ENCODE measurements at regions not wholly inside any gene's neighbourhood (a gene's known extent, or its start where the extent isn't known, plus 50 kb on each side); places are given as distances from the start of the nearest gene placed in this dataset.

DNA sequence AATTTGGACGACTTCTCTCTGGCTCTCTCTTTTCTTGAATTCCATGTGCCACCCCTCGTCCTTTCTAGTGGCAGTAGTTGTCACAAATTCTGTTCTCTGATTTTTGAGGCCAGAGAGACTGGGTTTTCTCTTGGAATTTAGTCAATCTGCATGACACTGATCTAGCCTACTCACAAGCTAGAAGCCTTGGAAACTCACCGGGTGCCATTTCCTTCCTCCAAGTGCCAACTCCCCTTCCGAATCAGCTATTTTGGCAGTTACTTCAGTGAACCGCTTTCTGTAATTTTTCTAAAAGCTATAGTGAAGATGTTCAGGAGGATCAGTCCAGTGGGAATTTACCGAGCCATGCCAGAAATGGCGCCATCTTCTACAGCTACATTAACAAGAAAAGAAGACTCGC, 228.9 kb downstream of the PMP22 start:
- no peaks in the 10 kb centered on the region for H3K9me3 Mint-ChIP-seq
- 69 to 80% methylated on average over 4 to 8 of the region's 8 CpGs for WGBS, 2 experiments (ENCODE audit: insufficient coverage in 1 of 2, insufficient read length in 1 of 2)
- no peak overlapping the region for H3K9ac ChIP-seq (ENCODE audit: extremely low read depth, low read length, poor library complexity, severe bottlenecking)
- H3K36me3 Mint-ChIP-seq (ENCODE audit: low read depth) = no peaks in the 10 kb centered on the region
- no peak overlapping the region for H3K4me3 Mint-ChIP-seq
- no peak overlapping the region for H3K4me3 ChIP-seq (ENCODE audit: low read length)
- peak; percentile 57 for DNase-seq
- H3K27me3 ChIP-seq (ENCODE audit: control insufficient read depth, insufficient read depth, low read length, poor library complexity, severe bottlenecking) = no peaks in the 10 kb centered on the region
- no peaks in the 10 kb centered on the region for H3K9me3 ChIP-seq (ENCODE audit: control insufficient read depth, low read length)
- TF ChIP-seq, protein P1, sequence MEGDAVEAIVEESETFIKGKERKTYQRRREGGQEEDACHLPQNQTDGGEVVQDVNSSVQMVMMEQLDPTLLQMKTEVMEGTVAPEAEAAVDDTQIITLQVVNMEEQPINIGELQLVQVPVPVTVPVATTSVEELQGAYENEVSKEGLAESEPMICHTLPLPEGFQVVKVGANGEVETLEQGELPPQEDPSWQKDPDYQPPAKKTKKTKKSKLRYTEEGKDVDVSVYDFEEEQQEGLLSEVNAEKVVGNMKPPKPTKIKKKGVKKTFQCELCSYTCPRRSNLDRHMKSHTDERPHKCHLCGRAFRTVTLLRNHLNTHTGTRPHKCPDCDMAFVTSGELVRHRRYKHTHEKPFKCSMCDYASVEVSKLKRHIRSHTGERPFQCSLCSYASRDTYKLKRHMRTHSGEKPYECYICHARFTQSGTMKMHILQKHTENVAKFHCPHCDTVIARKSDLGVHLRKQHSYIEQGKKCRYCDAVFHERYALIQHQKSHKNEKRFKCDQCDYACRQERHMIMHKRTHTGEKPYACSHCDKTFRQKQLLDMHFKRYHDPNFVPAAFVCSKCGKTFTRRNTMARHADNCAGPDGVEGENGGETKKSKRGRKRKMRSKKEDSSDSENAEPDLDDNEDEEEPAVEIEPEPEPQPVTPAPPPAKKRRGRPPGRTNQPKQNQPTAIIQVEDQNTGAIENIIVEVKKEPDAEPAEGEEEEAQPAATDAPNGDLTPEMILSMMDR (conservative IDR thresholded peaks at IDR 0.05) = no peak
- no peaks in the 10 kb centered on the region for H3K36me3 ChIP-seq (ENCODE audit: control insufficient read depth, insufficient read depth, low read length)
- H3K4me1 Mint-ChIP-seq = peaks cover 11% of the 10 kb centered on the region
- H3K27ac ChIP-seq (ENCODE audit: low read depth, low read length) = no peak overlapping the region
- no peak overlapping the region for H3K27ac Mint-ChIP-seq
- no peaks in the 10 kb centered on the region for H3K27me3 Mint-ChIP-seq (ENCODE audit: insufficient read depth)
- H3K4me1 ChIP-seq (ENCODE audit: control insufficient read depth, insufficient read depth, low read length) = no peaks in the 10 kb centered on the region

DNA sequence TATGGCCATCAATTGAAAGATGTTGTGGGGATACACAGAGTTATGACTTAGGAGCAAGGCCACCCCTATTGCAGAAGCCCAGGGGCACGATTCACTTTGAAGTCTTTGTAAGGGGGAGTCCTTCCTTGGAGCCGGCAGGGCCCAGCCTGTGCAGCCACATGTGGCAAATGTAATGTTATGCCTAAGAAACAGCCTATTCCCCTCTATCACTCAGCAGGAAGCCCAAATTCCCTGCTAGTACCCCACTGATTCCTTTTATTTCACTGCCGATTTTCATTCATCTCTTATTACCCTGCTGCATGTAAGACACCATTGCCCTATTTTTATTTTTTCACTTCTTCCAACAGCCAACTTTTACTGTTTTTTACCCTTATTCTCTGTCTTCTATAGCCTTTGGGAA, 233.2 kb downstream of the PMP22 start:
- Histone ChIP-seq H3K27ac (ENCODE audit: low read depth, low read length) (no peak overlapping the region), H3K4me1 (ENCODE audit: control insufficient read depth, insufficient read depth, low read length) (no peaks in the 10 kb centered on the region), H3K27me3 (ENCODE audit: control insufficient read depth, insufficient read depth, low read length, poor library complexity, severe bottlenecking) (no peaks in the 10 kb centered on the region), H3K36me3 (ENCODE audit: control insufficient read depth, insufficient read depth, low read length) (no peaks in the 10 kb centered on the region), H3K4me3 (ENCODE audit: low read length) (no peak overlapping the region), H3K9ac (ENCODE audit: extremely low read depth, low read length, poor library complexity, severe bottlenecking) (no peak overlapping the region), H3K9me3 (ENCODE audit: control insufficient read depth, low read length) (no peaks in the 10 kb centered on the region)
- H3K9me3 Mint-ChIP-seq = no peaks in the 10 kb centered on the region
- TF ChIP-seq, protein P1 (conservative IDR thresholded peaks at IDR 0.05) = no peak
- H3K4me1 Mint-ChIP-seq = peaks cover 6% of the 10 kb centered on the region
- 48 to 75% methylated on average over 3 of the region's 3 CpGs for WGBS, 2 experiments (ENCODE audit: insufficient coverage in 1 of 2, insufficient read length in 1 of 2)
- DNase-seq = no peak
- no peaks in the 10 kb centered on the region for H3K36me3 Mint-ChIP-seq (ENCODE audit: low read depth)
- H3K4me3 Mint-ChIP-seq = no peak overlapping the region
- H3K27me3 Mint-ChIP-seq (ENCODE audit: insufficient read depth) = no peaks in the 10 kb centered on the region
- H3K27ac Mint-ChIP-seq = no peak overlapping the region

DNA sequence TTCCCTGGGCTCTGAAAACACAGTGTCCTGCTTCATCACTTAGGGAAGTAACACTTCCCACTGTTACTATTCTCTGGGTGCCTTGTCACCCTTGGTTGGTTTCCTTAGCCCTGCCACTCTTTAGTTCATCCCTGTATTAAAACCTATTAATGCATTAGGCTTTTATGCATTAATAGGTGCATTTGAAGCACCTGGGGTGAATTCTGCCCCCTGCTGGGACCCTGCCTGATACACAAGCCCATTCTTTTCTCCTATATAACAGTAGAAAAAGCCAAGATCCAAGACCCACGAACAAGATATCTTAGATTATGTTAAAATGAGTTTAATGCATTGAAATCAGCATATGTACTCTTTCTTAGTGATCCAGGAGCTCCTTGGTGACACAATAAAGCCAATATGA, 235.7 kb downstream of the PMP22 start:
- Histone ChIP-seq H3K27ac (ENCODE audit: low read depth, low read length) (no peak overlapping the region), H3K4me3 (ENCODE audit: low read length) (no peak overlapping the region), H3K27me3 (ENCODE audit: control insufficient read depth, insufficient read depth, low read length, poor library complexity, severe bottlenecking) (no peaks in the 10 kb centered on the region), H3K9me3 (ENCODE audit: control insufficient read depth, low read length) (no peaks in the 10 kb centered on the region), H3K36me3 (ENCODE audit: control insufficient read depth, insufficient read depth, low read length) (no peaks in the 10 kb centered on the region), H3K4me1 (ENCODE audit: control insufficient read depth, insufficient read depth, low read length) (no peaks in the 10 kb centered on the region), H3K9ac (ENCODE audit: extremely low read depth, low read length, poor library complexity, severe bottlenecking) (no peak overlapping the region)
- TF ChIP-seq, protein P1 (conservative IDR thresholded peaks at IDR 0.05) = peak; percentile 50
- Mint-ChIP-seq H3K9me3 (no peaks in the 10 kb centered on the region), H3K27me3 (ENCODE audit: insufficient read depth) (no peaks in the 10 kb centered on the region), H3K4me1 (peaks cover 3% of the 10 kb centered on the region), H3K27ac (no peak overlapping the region), H3K4me3 (no peak overlapping the region), H3K36me3 (ENCODE audit: low read depth) (no peaks in the 10 kb centered on the region)
- no peak for DNase-seq
- WGBS, 2 experiments (ENCODE audit: insufficient coverage in 1 of 2, insufficient read length in 1 of 2) = 100% methylated on average over 1 of the region's 1 CpG; no CpG with 5 or more reads in 1 of the 2 experiments
